Adipocyte (in vitro differentiated cells): ENCODE measurements at regions not wholly inside any gene's neighbourhood (a gene's known extent, or its start where the extent isn't known, plus 50 kb on each side); places are given as distances from the start of the nearest gene placed in this dataset.

Experiments
- DNase-seq: peaks from one replicate; pipeline ENCODE4 v3.0.0-alpha.2; 2015; ENCODE audit warnings: low read depth
- H3K27me3 ChIP-seq: replicated peaks from 2 replicates; pipeline ENCODE4 v1.7.0; 2013; ENCODE audit warnings: mild to moderate bottlenecking, low read length, moderate library complexity; ENCODE audit not compliant: control insufficient read depth, insufficient read depth
- H3K36me3 ChIP-seq: 2 replicates; pipeline ENCODE4 v1.7.0; 2013; ENCODE audit warnings: low read length, mild to moderate bottlenecking, moderate library complexity; ENCODE audit not compliant: control insufficient read depth, insufficient read depth, severe bottlenecking
- H3K4me1 ChIP-seq: 2 replicates; pipeline ENCODE4 v1.7.0; 2013; ENCODE audit warnings: mild to moderate bottlenecking, low read length, moderate library complexity; ENCODE audit not compliant: control insufficient read depth, insufficient read depth
- H3K4me3 ChIP-seq: 2 replicates; pipeline ENCODE4 v1.7.0; 2013; ENCODE audit warnings: mild to moderate bottlenecking, low read length, moderate library complexity
- H3K9ac ChIP-seq: 2 replicates; pipeline ENCODE4 v1.7.0; 2013; ENCODE audit warnings: mild to moderate bottlenecking, low read length, moderate library complexity
- H3K9me3 ChIP-seq: 2 replicates; pipeline ENCODE4 v1.7.0; 2013; ENCODE audit warnings: mild to moderate bottlenecking, low read length, moderate library complexity; ENCODE audit not compliant: control insufficient read depth

DNA sequence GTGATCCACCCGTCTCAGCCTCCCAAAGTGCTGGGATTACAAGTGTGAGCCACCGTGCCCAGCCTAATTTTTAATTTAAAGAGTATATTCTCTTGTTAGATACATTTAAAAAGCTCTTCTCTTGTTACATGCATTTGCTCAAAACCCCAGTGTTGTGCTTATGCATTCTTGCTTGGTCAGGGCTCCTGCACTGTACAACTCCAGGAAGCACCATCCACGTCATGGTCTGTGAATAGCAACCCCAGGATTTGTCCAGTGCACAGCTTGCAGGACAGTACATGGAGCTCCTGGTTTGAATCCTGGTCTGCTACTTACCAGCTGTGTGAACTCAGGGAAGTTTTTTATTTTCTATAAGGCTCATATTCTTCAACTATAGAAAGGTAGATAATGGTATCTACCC is 80.8 kb downstream of the MDH1 start:
- peaks cover 53% of the 10 kb centered on the region for H3K4me1 ChIP-seq
- H3K9ac ChIP-seq, result no peak overlapping the region
- H3K36me3 ChIP-seq, result no peaks in the 10 kb centered on the region
- no peak for DNase-seq
- no peaks in the 10 kb centered on the region for H3K27me3 ChIP-seq
- no peaks in the 10 kb centered on the region for H3K9me3 ChIP-seq
- H3K4me3 ChIP-seq, result no peak overlapping the region

GRCh38 chr2:63673865-63674533 is 85.2 kb downstream of the MDH1 start:
- Histone ChIP-seq H3K4me3 (peak overlapping the region; percentile 30), H3K9ac (peak overlapping the region; percentile 72), H3K36me3 (no peaks in the 10 kb centered on the region), H3K9me3 (no peaks in the 10 kb centered on the region), H3K4me1 (peaks cover 41% of the 10 kb centered on the region), H3K27me3 (no peaks in the 10 kb centered on the region)
- DNase-seq, result no peak

GRCh38 chr2:63675026-63675425 is 86.3 kb downstream of the MDH1 start:
- Histone ChIP-seq H3K36me3 (no peaks in the 10 kb centered on the region), H3K4me3 (no peak overlapping the region), H3K9me3 (no peaks in the 10 kb centered on the region), H3K27me3 (no peaks in the 10 kb centered on the region), H3K9ac (no peak overlapping the region), H3K4me1 (peaks cover 38% of the 10 kb centered on the region)
- no peak for DNase-seq

DNA sequence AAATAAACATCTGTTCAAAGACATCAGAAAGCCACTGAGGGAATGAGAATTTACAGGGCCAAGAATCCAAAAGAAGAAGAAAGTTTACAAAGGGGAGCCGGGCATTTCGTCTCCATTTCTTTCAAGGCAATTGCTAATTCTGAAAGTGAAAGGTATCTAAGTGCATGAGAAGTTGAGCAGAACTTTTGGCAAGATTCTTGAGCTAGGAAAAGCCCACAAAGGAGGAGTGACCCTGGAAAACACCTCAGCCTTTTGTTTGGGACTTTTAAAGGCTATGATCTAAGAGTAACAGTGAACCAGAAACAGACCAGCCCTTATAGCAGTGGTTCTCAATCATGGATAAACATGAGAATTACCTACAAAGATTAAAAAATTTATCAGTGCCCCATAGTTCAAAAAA is 87.4 kb downstream of the MDH1 start:
- peak overlapping the region; percentile 34 for H3K4me3 ChIP-seq
- no peaks in the 10 kb centered on the region for H3K9me3 ChIP-seq
- peak; percentile 25 for DNase-seq
- H3K9ac ChIP-seq, result peak overlapping the region; percentile 41
- H3K36me3 ChIP-seq, result no peaks in the 10 kb centered on the region
- H3K27me3 ChIP-seq, result no peaks in the 10 kb centered on the region
- H3K4me1 ChIP-seq, result peaks cover 36% of the 10 kb centered on the region

GRCh38 chr2:63678085-63678484 is 89.3 kb downstream of the MDH1 start:
- H3K36me3 ChIP-seq, result no peaks in the 10 kb centered on the region
- no peak overlapping the region for H3K9ac ChIP-seq
- H3K4me3 ChIP-seq, result no peak overlapping the region
- DNase-seq, result no peak
- no peaks in the 10 kb centered on the region for H3K9me3 ChIP-seq
- H3K27me3 ChIP-seq, result no peaks in the 10 kb centered on the region
- peaks cover 34% of the 10 kb centered on the region for H3K4me1 ChIP-seq

DNA sequence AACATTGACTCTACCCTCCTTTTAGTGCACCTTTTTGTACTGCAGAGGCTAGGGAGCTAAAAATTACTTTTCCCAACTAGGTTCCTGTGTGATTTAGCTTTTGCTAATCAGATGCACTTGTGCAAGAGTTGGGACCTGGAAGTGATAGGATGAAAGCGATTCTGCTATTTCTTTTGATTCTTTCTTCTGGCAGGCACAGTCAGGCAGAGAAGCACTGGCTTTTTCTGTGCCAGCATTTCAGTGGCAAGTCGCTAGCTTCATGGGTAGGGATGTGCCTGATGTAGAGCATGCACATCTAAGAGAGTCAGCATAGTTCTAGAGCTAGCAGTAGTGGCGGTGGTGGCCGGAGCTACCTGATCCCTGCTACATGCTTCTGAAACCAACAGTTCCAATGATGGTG is 89.8 kb downstream of the MDH1 start:
- H3K4me1 ChIP-seq, result peaks cover 30% of the 10 kb centered on the region
- no peak for DNase-seq
- no peak overlapping the region for H3K9ac ChIP-seq
- no peak overlapping the region for H3K4me3 ChIP-seq
- H3K27me3 ChIP-seq, result no peaks in the 10 kb centered on the region
- no peaks in the 10 kb centered on the region for H3K9me3 ChIP-seq
- no peaks in the 10 kb centered on the region for H3K36me3 ChIP-seq

DNA sequence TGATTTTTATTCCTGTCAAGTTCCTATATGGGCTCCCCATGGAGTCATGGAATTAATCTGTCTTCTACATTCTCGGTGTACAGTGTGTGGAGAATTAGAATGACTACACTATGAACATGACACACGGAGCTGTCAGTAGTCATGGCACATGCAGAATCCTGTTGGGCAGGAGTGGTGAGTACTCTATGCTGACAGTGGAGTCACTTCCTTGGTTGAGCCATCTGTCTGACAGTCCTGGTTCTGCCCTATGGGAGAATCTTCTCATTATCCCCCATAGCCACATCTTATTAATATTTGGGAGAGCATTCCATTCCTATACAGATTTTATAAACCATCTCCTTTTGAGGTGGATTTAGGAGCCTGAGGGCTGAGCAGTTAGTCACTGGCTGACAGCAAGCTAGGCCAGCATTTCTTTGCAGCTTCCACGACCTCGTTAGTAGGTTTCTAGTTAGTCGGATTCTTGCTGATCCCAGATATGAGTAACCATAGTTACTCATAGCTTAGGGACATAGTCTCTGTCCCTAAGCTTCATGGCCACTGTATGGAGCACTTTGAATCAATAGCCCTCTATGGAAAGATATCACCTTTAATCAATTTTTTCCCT is 90.6 kb downstream of the MDH1 start:
- Histone ChIP-seq H3K9me3 (no peaks in the 10 kb centered on the region), H3K4me1 (peaks cover 22% of the 10 kb centered on the region), H3K4me3 (no peak overlapping the region), H3K9ac (no peak overlapping the region), H3K36me3 (no peaks in the 10 kb centered on the region), H3K27me3 (no peaks in the 10 kb centered on the region)
- DNase-seq, result no peak

DNA sequence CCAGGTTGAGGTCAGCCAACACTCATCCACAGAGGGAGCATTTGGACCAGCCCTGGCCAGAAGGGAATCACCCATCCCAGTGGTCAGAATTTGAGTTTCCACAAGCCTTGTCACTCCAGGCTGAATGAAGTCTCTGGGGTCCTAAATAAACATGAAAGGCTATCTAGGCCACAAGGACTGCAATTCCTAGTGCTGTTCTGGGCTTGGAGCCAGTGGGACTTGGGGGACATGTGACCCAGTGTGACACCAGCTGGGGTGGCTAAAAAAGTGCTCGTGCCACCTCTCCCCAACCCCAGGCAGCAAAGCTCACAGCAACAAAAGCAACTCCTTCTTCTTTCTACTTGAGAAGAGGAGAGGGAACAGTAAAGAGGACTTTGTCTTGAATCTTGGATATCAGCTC is 91.7 kb downstream of the MDH1 start:
- DNase-seq, result no peak
- Histone ChIP-seq H3K4me3 (no peak overlapping the region), H3K9me3 (no peaks in the 10 kb centered on the region), H3K9ac (no peak overlapping the region), H3K36me3 (no peaks in the 10 kb centered on the region), H3K27me3 (no peaks in the 10 kb centered on the region), H3K4me1 (peaks cover 12% of the 10 kb centered on the region)

GRCh38 chr2:63681896-63682295 is 93.1 kb downstream of the MDH1 start:
- no peaks in the 10 kb centered on the region for H3K9me3 ChIP-seq
- H3K27me3 ChIP-seq, result no peaks in the 10 kb centered on the region
- H3K4me3 ChIP-seq, result no peak overlapping the region
- no peak overlapping the region for H3K9ac ChIP-seq
- DNase-seq, result no peak
- no peaks in the 10 kb centered on the region for H3K36me3 ChIP-seq
- H3K4me1 ChIP-seq, result peaks cover 4% of the 10 kb centered on the region

GRCh38 chr2:63692002-63692606 is 103.3 kb downstream of the MDH1 start:
- H3K4me3 ChIP-seq, result no peak overlapping the region
- H3K36me3 ChIP-seq, result no peaks in the 10 kb centered on the region
- H3K27me3 ChIP-seq, result no peaks in the 10 kb centered on the region
- H3K9me3 ChIP-seq, result no peaks in the 10 kb centered on the region
- peak; percentile 86 for DNase-seq
- H3K9ac ChIP-seq, result peak overlapping the region; percentile 35
- H3K4me1 ChIP-seq, result peaks cover 17% of the 10 kb centered on the region

DNA sequence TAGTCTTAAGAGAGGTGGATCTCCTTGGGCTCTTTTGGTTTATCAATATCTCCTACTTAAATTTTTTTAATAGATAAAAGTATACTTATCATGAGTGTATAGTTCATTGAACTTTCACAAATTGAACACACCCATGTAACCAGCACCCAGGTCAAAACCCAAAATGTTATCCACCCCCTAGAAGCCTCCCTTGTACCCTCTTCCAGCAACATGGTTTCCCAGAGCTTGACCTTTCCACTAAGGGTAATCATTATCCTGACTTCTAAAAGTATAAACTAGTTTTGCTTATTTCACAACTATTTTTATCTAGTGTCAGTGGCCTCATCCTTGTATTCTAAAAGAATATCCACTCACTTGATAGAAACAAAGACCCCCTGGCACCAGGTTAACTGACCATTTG is 106.8 kb downstream of the MDH1 start:
- DNase-seq, result no peak
- no peaks in the 10 kb centered on the region for H3K9me3 ChIP-seq
- peaks cover 33% of the 10 kb centered on the region for H3K4me1 ChIP-seq
- H3K27me3 ChIP-seq, result no peaks in the 10 kb centered on the region
- no peak overlapping the region for H3K9ac ChIP-seq
- no peak overlapping the region for H3K4me3 ChIP-seq
- no peaks in the 10 kb centered on the region for H3K36me3 ChIP-seq
